ENCODE measurements at regions not wholly inside any gene's neighbourhood (a gene's known extent, or its start where the extent isn't known, plus 50 kb on each side); places are given as distances from the start of the nearest gene placed in this dataset.

GRCh38 chr5:174355995-174356394 is 310.5 kb downstream of the NSG2 start:
- Histone ChIP-seq H3K4me3 (no peak overlapping the region), H3K27me3 (no peaks in the 10 kb centered on the region), H3K27ac (no peak overlapping the region), H3K9me3 (no peaks in the 10 kb centered on the region), H3K4me1 (no peaks in the 10 kb centered on the region), H3K36me3 (no peaks in the 10 kb centered on the region)
- TF ChIP-seq POLR2AphosphoS5 (IDR thresholded peaks at IDR 0.05) (no peak), POLR2A (IDR thresholded peaks at IDR 0.05) (no peak), CTCF (IDR thresholded peaks at IDR 0.05) (no peak)
- no peak for DNase-seq (ENCODE audit: low spot score in 2 of 2)
- intact Hi-C loops (cut with DNase I; ENCODE audit: low total_unique reads): loop anchor here (10.0 kb wide), 1 partner anchor 429 kb away; no protein-coding TSS in a partner anchor

GRCh38 chr5:174356536-174356935 is 311.0 kb downstream of the NSG2 start:
- no peak for DNase-seq (ENCODE audit: low spot score in 2 of 2)
- intact Hi-C loops (cut with DNase I; ENCODE audit: low total_unique reads): loop anchor here (10.0 kb wide), 1 partner anchor 428 kb away; no protein-coding TSS in a partner anchor
- no peak for TF ChIP-seq CTCF (IDR thresholded peaks at IDR 0.05)
- no peak for TF ChIP-seq POLR2A (IDR thresholded peaks at IDR 0.05)
- no peak for TF ChIP-seq POLR2AphosphoS5 (IDR thresholded peaks at IDR 0.05)

GRCh38 chr5:174358276-174358675 is 312.8 kb downstream of the NSG2 start:
- Histone ChIP-seq H3K27me3 (no peaks in the 10 kb centered on the region), H3K4me1 (no peaks in the 10 kb centered on the region), H3K9me3 (peaks cover 0 to 8% of the 10 kb centered on the region in 2 donors), H3K27ac (no peak overlapping the region), H3K36me3 (no peaks in the 10 kb centered on the region), H3K4me3 (no peak overlapping the region)
- intact Hi-C loops (cut with DNase I; ENCODE audit: low total_unique reads): loop anchor here (10.0 kb wide), 1 partner anchor 427 kb away; no protein-coding TSS in a partner anchor
- DNase-seq (ENCODE audit: low spot score in 2 of 2): no peak
- no peak for TF ChIP-seq CTCF (IDR thresholded peaks at IDR 0.05)
- TF ChIP-seq POLR2A (IDR thresholded peaks at IDR 0.05): no peak
- TF ChIP-seq POLR2AphosphoS5 (IDR thresholded peaks at IDR 0.05): no peak

More at GRCh38 chr5:174356536-174356935, 311.0 kb downstream of the NSG2 start:
- H3K4me1 ChIP-seq: no peaks in the 10 kb centered on the region
- no peaks in the 10 kb centered on the region for H3K9me3 ChIP-seq
- H3K27me3 ChIP-seq: no peaks in the 10 kb centered on the region
- H3K4me3 ChIP-seq: no peak overlapping the region
- no peak overlapping the region for H3K27ac ChIP-seq
- H3K36me3 ChIP-seq: no peaks in the 10 kb centered on the region

GRCh38 chr5:174359071-174359470 is 313.6 kb downstream of the NSG2 start:
- no peak for DNase-seq (ENCODE audit: low spot score in 2 of 2)

GRCh38 chr5:174362514-174362913 is 317.0 kb downstream of the NSG2 start:
- H3K4me3 ChIP-seq: no peak overlapping the region
- H3K36me3 ChIP-seq: no peaks in the 10 kb centered on the region
- H3K4me1 ChIP-seq: no peaks in the 10 kb centered on the region
- H3K9me3 ChIP-seq: peaks cover 0 to 8% of the 10 kb centered on the region in 2 donors
- H3K27ac ChIP-seq: no peak overlapping the region
- TF ChIP-seq POLR2A (IDR thresholded peaks at IDR 0.05) (no peak), POLR2AphosphoS5 (IDR thresholded peaks at IDR 0.05) (no peak), CTCF (IDR thresholded peaks at IDR 0.05) (no peak)
- DNase-seq (ENCODE audit: low spot score in 2 of 2): no peak
- intact Hi-C loops (cut with DNase I; ENCODE audit: low total_unique reads): no loop called here
- no peaks in the 10 kb centered on the region for H3K27me3 ChIP-seq

More at GRCh38 chr5:174359071-174359470, 313.6 kb downstream of the NSG2 start:
- Histone ChIP-seq H3K36me3 (no peaks in the 10 kb centered on the region), H3K4me3 (no peak overlapping the region), H3K27me3 (no peaks in the 10 kb centered on the region), H3K27ac (no peak overlapping the region), H3K9me3 (peaks cover 0 to 8% of the 10 kb centered on the region in 2 donors), H3K4me1 (no peaks in the 10 kb centered on the region)
- intact Hi-C loops (cut with DNase I; ENCODE audit: low total_unique reads): loop anchor here (10.0 kb wide), 1 partner anchor 426 kb away; no protein-coding TSS in a partner anchor
- TF ChIP-seq POLR2AphosphoS5 (IDR thresholded peaks at IDR 0.05) (no peak), POLR2A (IDR thresholded peaks at IDR 0.05) (no peak), CTCF (IDR thresholded peaks at IDR 0.05) (no peak)
